ENCODE measurements at regions not wholly inside any gene's neighbourhood (a gene's known extent, or its start where the extent isn't known, plus 50 kb on each side); places are given as distances from the start of the nearest gene placed in this dataset.

DNA sequence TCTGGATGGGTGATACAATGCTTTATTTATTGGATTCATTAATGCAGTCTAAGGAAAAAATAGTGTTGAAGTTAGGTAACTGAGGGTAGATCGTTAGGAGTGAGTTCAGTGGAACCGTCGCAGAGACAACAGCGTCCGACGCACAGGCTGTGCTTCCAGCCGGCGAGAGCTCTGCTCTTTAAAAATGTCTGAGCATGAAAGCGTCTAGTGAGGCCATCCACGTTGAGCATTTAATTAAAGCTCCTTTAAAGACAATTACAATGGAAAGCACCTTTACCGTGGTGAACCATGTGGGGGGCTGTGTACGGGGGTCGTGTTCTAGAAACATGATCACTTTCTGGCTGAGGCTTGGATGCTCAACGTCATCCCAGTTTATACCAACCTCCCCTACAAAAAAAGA is 822.7 kb downstream of the GALR1 start:
- TF ChIP-seq, protein P1, sequence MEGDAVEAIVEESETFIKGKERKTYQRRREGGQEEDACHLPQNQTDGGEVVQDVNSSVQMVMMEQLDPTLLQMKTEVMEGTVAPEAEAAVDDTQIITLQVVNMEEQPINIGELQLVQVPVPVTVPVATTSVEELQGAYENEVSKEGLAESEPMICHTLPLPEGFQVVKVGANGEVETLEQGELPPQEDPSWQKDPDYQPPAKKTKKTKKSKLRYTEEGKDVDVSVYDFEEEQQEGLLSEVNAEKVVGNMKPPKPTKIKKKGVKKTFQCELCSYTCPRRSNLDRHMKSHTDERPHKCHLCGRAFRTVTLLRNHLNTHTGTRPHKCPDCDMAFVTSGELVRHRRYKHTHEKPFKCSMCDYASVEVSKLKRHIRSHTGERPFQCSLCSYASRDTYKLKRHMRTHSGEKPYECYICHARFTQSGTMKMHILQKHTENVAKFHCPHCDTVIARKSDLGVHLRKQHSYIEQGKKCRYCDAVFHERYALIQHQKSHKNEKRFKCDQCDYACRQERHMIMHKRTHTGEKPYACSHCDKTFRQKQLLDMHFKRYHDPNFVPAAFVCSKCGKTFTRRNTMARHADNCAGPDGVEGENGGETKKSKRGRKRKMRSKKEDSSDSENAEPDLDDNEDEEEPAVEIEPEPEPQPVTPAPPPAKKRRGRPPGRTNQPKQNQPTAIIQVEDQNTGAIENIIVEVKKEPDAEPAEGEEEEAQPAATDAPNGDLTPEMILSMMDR (IDR thresholded peaks at IDR 0.05): no peak
- TF ChIP-seq POLR2A (IDR thresholded peaks at IDR 0.05): no peak
